ENCODE measurements at regions not wholly inside any gene's neighbourhood (a gene's known extent, or its start where the extent isn't known, plus 50 kb on each side); places are given as distances from the start of the nearest gene placed in this dataset.

GRCh38 chr6:100944644-100945043 lies 63.5 kb upstream of the ASCC3 start:
- DNase-seq = no peak

- no peak for DNase-seq
These were observed 65.0 kb upstream of the ASCC3 start for GRCh38 chr6:100946021-100946540.

GRCh38 chr6:100946711-100947110 lies 65.6 kb upstream of the ASCC3 start:
- DNase-seq = no peak

- DNase-seq = no peak
These were observed 67.4 kb upstream of the ASCC3 start for GRCh38 chr6:100948381-100949133.

GRCh38 chr6:100952006-100952405 lies 70.9 kb upstream of the ASCC3 start:
- DNase-seq = no peak

GRCh38 chr6:100959280-100959679 lies 78.2 kb upstream of the ASCC3 start:
- DNase-seq = no peak

- DNase-seq = no peak
These were observed 81.3 kb upstream of the ASCC3 start for GRCh38 chr6:100962466-100962865.

- DNase-seq = no peak
These were observed 83.9 kb upstream of the ASCC3 start for GRCh38 chr6:100965067-100965466.

- no peak for DNase-seq
These were observed 87.8 kb upstream of the ASCC3 start for GRCh38 chr6:100968949-100969348.

GRCh38 chr6:100979267-100979666 lies 98.1 kb upstream of the ASCC3 start:
- no peak for DNase-seq

GRCh38 chr6:100980949-100981348 lies 99.8 kb upstream of the ASCC3 start:
- DNase-seq = no peak

GRCh38 chr6:100986921-100987320 lies 105.8 kb upstream of the ASCC3 start:
- no peak for DNase-seq

GRCh38 chr6:100987556-100987955 lies 106.4 kb upstream of the ASCC3 start:
- DNase-seq = no peak

GRCh38 chr6:100988391-100988984 lies 107.4 kb upstream of the ASCC3 start:
- DNase-seq = no peak

- DNase-seq = no peak
These were observed 108.9 kb upstream of the ASCC3 start for GRCh38 chr6:100990070-100990469.

- DNase-seq = no peak
These were observed 115.3 kb upstream of the ASCC3 start for GRCh38 chr6:100996409-100996808.

- DNase-seq = no peak
These were observed 117.0 kb upstream of the ASCC3 start for GRCh38 chr6:100998111-100998510.

GRCh38 chr6:100999034-100999597 lies 118.0 kb upstream of the ASCC3 start:
- no peak for DNase-seq

- no peak for DNase-seq
These were observed 119.2 kb upstream of the ASCC3 start for GRCh38 chr6:101000341-101000740.

- no peak for DNase-seq
These were observed 119.9 kb upstream of the ASCC3 start for GRCh38 chr6:101001012-101001411.

- no peak for DNase-seq
These were observed 120.5 kb upstream of the ASCC3 start for GRCh38 chr6:101001607-101002006.

- no peak for DNase-seq
These were observed 121.9 kb upstream of the ASCC3 start for GRCh38 chr6:101003075-101003474.

GRCh38 chr6:101011186-101011585 lies 130.1 kb upstream of the ASCC3 start:
- no peak for DNase-seq

Data from amygdala (tissue), 56 donors.